K562 (cell line): ENCODE measurements at regions not wholly inside any gene's neighbourhood (a gene's known extent, or its start where the extent isn't known, plus 50 kb on each side); places are given as distances from the start of the nearest gene placed in this dataset.

Experiments used
- ATAC-seq: fragments of 200-7000 bp; cut with Tn5 transposase; 3 replicates; pipeline ENCODE4 v1.9.1; 2020; ENCODE audit warnings: moderate library complexity
- BruUV-seq: library from RNA; stranded (reverse); fragments of 400-500 nt; replicated peaks from 2 replicates; lab custom pipeline; 2021; lab: Mats Ljungman, UMichigan
- CTCF ChIA-PET: fragments of 300-600 bp; formaldehyde crosslinking; extraction: SDS; loops from one replicate; lab custom pipeline; 2021; ENCODE audit warnings: low intra/inter-chr PET ratio; lab: Yijun Ruan, JAX
- POLR2A ChIA-PET: fragments of 300-600, 350-650 bp; sonication (Branson Sonifier 250); formaldehyde crosslinking; extraction: SDS; loops from one replicate; lab custom pipeline; 2021; ENCODE audit warnings: antibody characterized with exemption, inconsistent platforms; lab: Yijun Ruan, JAX
- DNase-seq, 4 experiments: peaks; one replicate each; pipeline versions ENCODE4 v3.0.0 to v3.0.0-alpha.2; 2011 to 2018; ENCODE audit warnings: low spot score in 3 of 4, mixed read lengths in 3 of 4; ENCODE audit errors: extremely low read depth in 1 of 4
- FAIRE-seq: peaks from 2 replicates; lab custom pipeline; 2011; peaks lifted over from hg19 to GRCh38; lab: Jason Lieb, UNC
- H2AFZ ChIP-seq: 2 replicates; pipeline ENCODE4 v1.6.0; 2011; ENCODE audit warnings: low read depth, low read length, control low read depth, inconsistent platforms
- H3K27ac ChIP-seq: fragments of 200-600 bp; 3 replicates; pipeline ENCODE4 v1.8.0; 2011; ENCODE audit warnings: low read depth, mild to moderate bottlenecking, control low read depth, inconsistent platforms, low read length, moderate library complexity, mixed read lengths; ENCODE audit errors: extremely low read depth
- H3K27me3 ChIP-seq, 2 experiments: fragments of 300-600 bp in 1 of 2; 2 replicates in 1 of 2; 3 replicates in 1 of 2; pipeline versions ENCODE4 v1.6.0 to v1.8.0; 2011; ENCODE audit warnings: inconsistent platforms in 2 of 2, low read length in 2 of 2, mild to moderate bottlenecking in 1 of 2, mixed read lengths in 1 of 2, moderate library complexity in 1 of 2; ENCODE audit not compliant: control insufficient read depth in 2 of 2, insufficient read depth in 2 of 2
- H3K36me3 ChIP-seq: fragments of 300-600 bp; 3 replicates; pipeline ENCODE4 v1.8.0; 2011; ENCODE audit warnings: mild to moderate bottlenecking, low read length, inconsistent platforms; ENCODE audit not compliant: control insufficient read depth, insufficient read depth
- H3K4me1 ChIP-seq, 2 experiments: fragments of 200-600 bp in 1 of 2; replicated peaks in 1 of 2; 2 replicates in 1 of 2; 3 replicates in 1 of 2; pipeline versions ENCODE4 v1.5.1 to v1.8.0; 2011; ENCODE audit warnings: inconsistent platforms in 2 of 2, low read length in 2 of 2, mild to moderate bottlenecking in 1 of 2, mixed read lengths in 1 of 2, moderate library complexity in 1 of 2; ENCODE audit not compliant: control insufficient read depth in 2 of 2, insufficient read depth in 2 of 2
- H3K4me2 ChIP-seq: 2 replicates; pipeline ENCODE4 v1.6.1; 2011; ENCODE audit warnings: low read length, control low read depth, inconsistent platforms, mixed read lengths; ENCODE audit not compliant: insufficient read depth
- H3K4me3 ChIP-seq: fragments of 200-600 bp; sonication (generic), shearing (Covaris generic); 2 replicates; pipeline ENCODE4 v1.5.1; 2016; ENCODE audit warnings: control low read depth, inconsistent platforms
- H3K79me2 ChIP-seq: fragments of 200-600 bp; 3 replicates; pipeline ENCODE4 v1.8.0; 2011; ENCODE audit warnings: low read length, inconsistent platforms; ENCODE audit not compliant: control insufficient read depth, insufficient read depth
- H3K9ac ChIP-seq, 2 experiments: 2 replicates each; pipeline versions ENCODE4 v1.6.0 to v1.6.1; 2011; ENCODE audit warnings: low read depth in 2 of 2, low read length in 2 of 2, control low read depth in 1 of 2, inconsistent platforms in 1 of 2, mild to moderate bottlenecking in 1 of 2, mixed read lengths in 1 of 2; ENCODE audit not compliant: insufficient read depth in 1 of 2
- H3K9me1 ChIP-seq: one replicate; pipeline ENCODE4 v1.6.0; 2011; ENCODE audit warnings: inconsistent platforms, mild to moderate bottlenecking, low read length, moderate library complexity; ENCODE audit not compliant: control insufficient read depth, insufficient read depth
- H3K9me3 ChIP-seq: replicated peaks from 2 replicates; pipeline ENCODE4 v1.5.1; 2011; ENCODE audit warnings: low read depth, low read length, inconsistent platforms; ENCODE audit not compliant: control insufficient read depth, insufficient read depth
- H4K20me1 ChIP-seq: replicated peaks from 2 replicates; pipeline ENCODE4 v1.6.1; 2011; ENCODE audit warnings: low read length, inconsistent platforms, mixed read lengths; ENCODE audit not compliant: control insufficient read depth, insufficient read depth
- BRF1 ChIP-seq: IDR thresholded peaks from 3 replicates; pipeline ENCODE4 v1.6.1; 2011; ENCODE audit warnings: borderline replicate concordance, mild to moderate bottlenecking; ENCODE audit not compliant: insufficient read length; ENCODE audit errors: extremely low read depth
- GATA2 ChIP-seq: sonication (generic); formaldehyde crosslinking; IDR thresholded peaks from 2 replicates; pipeline ENCODE4 v1.4.0; 2020; ENCODE audit warnings: mild to moderate bottlenecking, missing genetic modification reagents
- HDAC6 ChIP-seq: IDR thresholded peaks from 2 replicates; pipeline ENCODE4 v1.6.1; 2012; ENCODE audit warnings: low read depth, mild to moderate bottlenecking, control low read depth, inconsistent platforms, low read length, moderate library complexity
- MEF2A ChIP-seq: IDR thresholded peaks from 2 replicates; pipeline ENCODE4 v1.6.1; 2011; ENCODE audit warnings: low read depth, mild to moderate bottlenecking, low read length, moderate library complexity; ENCODE audit not compliant: control insufficient read depth
- PYGO2 ChIP-seq: fragments of 450-650 bp; IDR thresholded peaks from 2 replicates; pipeline ENCODE4 v1.6.1; 2016; ENCODE audit warnings: mild to moderate bottlenecking, missing genetic modification characterization, moderate library complexity, missing compliant biosample characterization
- RNF219 ChIP-seq: fragments of 250-450 bp; sonication (Bioruptor Pico); IDR thresholded peaks from 2 replicates; pipeline ENCODE4 v1.5.0; 2022; ENCODE audit warnings: mild to moderate bottlenecking
- RUNX1 ChIP-seq: sonication (generic); IDR thresholded peaks from 2 replicates; pipeline ENCODE4 v1.6.1; 2016; ENCODE audit warnings: antibody characterized with exemption, low read depth
- SIX5 ChIP-seq, 2 experiments: IDR thresholded peaks; 2 replicates each; pipeline ENCODE4 v1.6.1; 2011; ENCODE audit warnings: low read length in 2 of 2, borderline replicate concordance in 1 of 2, low read depth in 1 of 2, mild to moderate bottlenecking in 1 of 2, moderate library complexity in 1 of 2; ENCODE audit not compliant: insufficient read depth in 1 of 2
- WHSC1 ChIP-seq: IDR thresholded peaks from one replicate; pipeline ENCODE4 v1.6.1; 2012; ENCODE audit warnings: low read length, control low read depth, inconsistent platforms
- ZNF140 ChIP-seq: fragments of 250-450 bp; sonication (Bioruptor Pico); IDR thresholded peaks from 2 replicates; pipeline ENCODE4 v1.8.0; 2021; ENCODE audit warnings: moderate library complexity, mild to moderate bottlenecking, inconsistent platforms
- ZNF347 ChIP-seq: fragments of 450-650 bp; formaldehyde crosslinking; IDR thresholded peaks from 2 replicates; pipeline ENCODE4 v1.4.0; 2020; ENCODE audit warnings: low read depth, mild to moderate bottlenecking, moderate library complexity
- ZNF639 ChIP-seq, 2 experiments: fragments of 200-800 bp in 1 of 2; sonication (Bioruptor generic) in 1 of 2; sonication (generic) in 1 of 2; formaldehyde crosslinking in 1 of 2; IDR thresholded peaks in 1 of 2; conservative IDR thresholded peaks in 1 of 2; 2 replicates each; pipeline versions ENCODE4 v1.5.0 to v1.6.1; 2016 to 2020; ENCODE audit warnings: missing compliant biosample characterization in 1 of 2, missing genetic modification characterization in 1 of 2, missing genetic modification reagents in 1 of 2
- WGBS: fragments of 100-300 bp; shearing (Covaris generic); methylation state at CpG from one replicate; pipeline ENCODE4 v1.1.6; 2016; ENCODE audit warnings: low coverage, mixed read lengths; ENCODE audit not compliant: insufficient coverage; ENCODE audit errors: missing lambda C conversion rate; 5-methylcytosine and 5-hydroxymethylcytosine counted together
- in situ Hi-C: fragments of 300-500 bp; cut with MboI; formaldehyde crosslinking; loops from 4 replicates; pipeline ENCODE4 v1.15.0; 2018; ENCODE audit warnings: inconsistent platforms, mixed read lengths
- intact Hi-C: fragments of 100-400 bp; cut with micrococcal nuclease; formaldehyde crosslinking; loops from 2 replicates; pipeline ENCODE4 v1.14.2; 2022

GRCh38 chr11:28521075-28521474 is 412.9 kb downstream of the METTL15 start (continued):
- TF ChIP-seq SIX5 (IDR thresholded peaks at IDR 0.05; ENCODE audit: borderline replicate concordance in 1 of 2, insufficient read depth in 1 of 2, low read depth in 1 of 2, low read length in 2 of 2) = no peak
- no peak for TF ChIP-seq PYGO2 (tag)

GRCh38 chr11:28520291-28520690 is 412.1 kb downstream of the METTL15 start:
- Histone ChIP-seq H3K9ac (no peak overlapping the region), H3K9me3 (no peaks in the 10 kb centered on the region), H3K27me3 (no peaks in the 10 kb centered on the region), H3K4me3 (no peak overlapping the region), H3K79me2 (no peaks in the 10 kb centered on the region), H3K27ac (no peak overlapping the region), H2AFZ (no peak overlapping the region), H3K36me3 (no peaks in the 10 kb centered on the region), H3K4me2 (no peak overlapping the region), H3K9me1 (no peaks in the 10 kb centered on the region), H3K4me1 (no peaks in the 10 kb centered on the region), H4K20me1 (no peaks in the 10 kb centered on the region)
- no peak for TF ChIP-seq HDAC6
- ChIA-PET POLR2A (interaction anchor here (0.6 kb wide), 1 partner anchor 10 kb away, joined by 4 read pairs; no protein-coding TSS in a partner anchor), CTCF (no interaction called here)
- no TSS peak for BruUV-seq
- 0% methylated on average over 1 of the region's 1 CpG for WGBS
- ATAC-seq = no peak
- no peak for FAIRE-seq
- intact Hi-C loops (no loop called here), in situ Hi-C loops (no loop called here)
- no peak for DNase-seq

- no peaks in the 10 kb centered on the region for H3K36me3 ChIP-seq
- no peak overlapping the region for H3K4me2 ChIP-seq
- no peak overlapping the region for H3K27ac ChIP-seq
- ChIA-PET CTCF (no interaction called here), POLR2A (no interaction called here)
- H3K9ac ChIP-seq = no peak overlapping the region
- H3K79me2 ChIP-seq = no peaks in the 10 kb centered on the region
- H3K4me3 ChIP-seq = no peak overlapping the region
- in situ Hi-C loops = no loop called here
- no peaks in the 10 kb centered on the region for H3K4me1 ChIP-seq
- H4K20me1 ChIP-seq = no peaks in the 10 kb centered on the region
- no peak overlapping the region for H2AFZ ChIP-seq
- no peaks in the 10 kb centered on the region for H3K9me1 ChIP-seq
- BruUV-seq = no TSS peak
- no peaks in the 10 kb centered on the region for H3K9me3 ChIP-seq
- H3K27me3 ChIP-seq = no peaks in the 10 kb centered on the region
- ATAC-seq (no peak), FAIRE-seq (no peak), DNase-seq (no peak)
- intact Hi-C loops = no loop called here
- TF ChIP-seq RNF219 (CRISPR knock-in tag) = no peak
- no peak for TF ChIP-seq ZNF347 (CRISPR knock-in tag)
- no peak for TF ChIP-seq ZNF639 (CRISPR knock-in tag; conservative IDR thresholded peaks at IDR 0.05 in 1 of 2, IDR thresholded peaks at IDR 0.05 in 1 of 2)
- TF ChIP-seq BRF1 = no peak
- no peak for TF ChIP-seq GATA2
- TF ChIP-seq ZNF140 = no peak
- no peak for TF ChIP-seq MEF2A
- no peak for TF ChIP-seq RUNX1
- no peak for TF ChIP-seq WHSC1
These were observed 410.6 kb downstream of the METTL15 start for GRCh38 chr11:28518825-28519224.
